Uterus (tissue), 3 donors: ENCODE measurements at regions not wholly inside any gene's neighbourhood (a gene's known extent, or its start where the extent isn't known, plus 50 kb on each side); places are given as distances from the start of the nearest gene placed in this dataset.

ENCODE experiments used
- DNase-seq, 2 donors: peaks; one replicate each; pipeline ENCODE4 v3.0.0-alpha.2; 2019 to 2020
- H3K27ac ChIP-seq, 2 donors: fragments of 200-600 bp; sonication (generic); 1 replicate in 1 of 2; 2 replicates in 1 of 2; pipeline ENCODE4 v1.5.1; 2016 to 2018
- H3K27me3 ChIP-seq, 2 donors: fragments of 200-600 bp; sonication (generic); one replicate each; pipeline ENCODE4 v1.5.1; 2018 to 2019; ENCODE audit warnings: control low read depth in 1 of 2
- H3K36me3 ChIP-seq, 2 donors: fragments of 200-600 bp; sonication (generic); one replicate each; pipeline ENCODE4 v1.5.1; 2019; ENCODE audit warnings: control low read depth in 1 of 2
- H3K4me1 ChIP-seq, 2 donors: fragments of 200-600 bp; sonication (generic); one replicate each; pipeline ENCODE4 v1.5.1; 2018 to 2019; ENCODE audit warnings: control low read depth in 1 of 2
- H3K4me3 ChIP-seq, 2 donors: fragments of 200-600 bp; sonication (generic); 1 replicate in 1 of 2; 2 replicates in 1 of 2; pipeline ENCODE4 v1.5.1; 2018 to 2019; ENCODE audit warnings: mild to moderate bottlenecking in 1 of 2
- H3K9me3 ChIP-seq, 2 donors: fragments of 200-600 bp; sonication (generic); one replicate each; pipeline ENCODE4 v1.5.1; 2019; ENCODE audit warnings: control low read depth in 1 of 2
- POLR2A ChIP-seq, 2 donors: fragments of 450-650 bp; IDR thresholded peaks; one replicate each; pipeline ENCODE4 v1.6.1; 2016; ENCODE audit warnings: antibody characterized with exemption in 2 of 2, mild to moderate bottlenecking in 1 of 2, moderate library complexity in 1 of 2
- intact Hi-C: fragments of 100-400 bp; cut with DNase I; formaldehyde crosslinking; loops from one replicate; pipeline ENCODE4 v1.15.1; 2023; ENCODE audit warnings: low total_unique reads
- TF ChIP-seq, protein P1 (sequence below), 4 experiments: fragments of 200-600 bp in 2 of 4; fragments of 450-650 bp in 2 of 4; sonication (generic) in 2 of 4; IDR thresholded peaks; one replicate each; pipeline ENCODE4 v1.5.1; 2016 to 2019; ENCODE audit warnings: antibody characterized with exemption in 4 of 4, mild to moderate bottlenecking in 2 of 4, moderate library complexity in 1 of 4
- donor health status: DM: yes; HTN: yes; CAD: no.

DNA sequence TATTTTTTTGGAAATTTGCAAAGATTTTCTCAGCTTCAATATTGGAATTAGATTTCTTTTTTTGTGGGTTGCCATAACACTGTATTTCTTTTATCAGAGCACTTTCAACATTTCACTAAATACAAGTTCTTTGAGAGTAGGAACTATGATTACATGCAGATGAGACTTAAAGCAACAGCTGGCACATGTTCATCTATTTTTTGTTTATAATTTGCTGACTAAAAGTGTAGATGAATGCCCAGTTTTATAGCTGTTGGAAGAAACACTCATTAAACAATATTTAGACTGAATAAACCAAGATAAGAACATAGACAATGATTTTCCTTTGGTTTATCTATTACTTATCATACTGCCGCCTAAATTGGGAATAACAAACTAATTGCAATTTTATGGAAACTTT lies 803.0 kb upstream of the KLHL1 start:
- intact Hi-C loops = no loop called here
- Histone ChIP-seq H3K27me3 (no peaks in the 10 kb centered on the region), H3K9me3 (no peaks in the 10 kb centered on the region), H3K4me1 (no peaks in the 10 kb centered on the region), H3K27ac (no peak overlapping the region), H3K4me3 (no peak overlapping the region), H3K36me3 (no peaks in the 10 kb centered on the region)
- no peak for DNase-seq
- no peak for TF ChIP-seq POLR2A (IDR thresholded peaks at IDR 0.05)
- TF ChIP-seq, protein P1, sequence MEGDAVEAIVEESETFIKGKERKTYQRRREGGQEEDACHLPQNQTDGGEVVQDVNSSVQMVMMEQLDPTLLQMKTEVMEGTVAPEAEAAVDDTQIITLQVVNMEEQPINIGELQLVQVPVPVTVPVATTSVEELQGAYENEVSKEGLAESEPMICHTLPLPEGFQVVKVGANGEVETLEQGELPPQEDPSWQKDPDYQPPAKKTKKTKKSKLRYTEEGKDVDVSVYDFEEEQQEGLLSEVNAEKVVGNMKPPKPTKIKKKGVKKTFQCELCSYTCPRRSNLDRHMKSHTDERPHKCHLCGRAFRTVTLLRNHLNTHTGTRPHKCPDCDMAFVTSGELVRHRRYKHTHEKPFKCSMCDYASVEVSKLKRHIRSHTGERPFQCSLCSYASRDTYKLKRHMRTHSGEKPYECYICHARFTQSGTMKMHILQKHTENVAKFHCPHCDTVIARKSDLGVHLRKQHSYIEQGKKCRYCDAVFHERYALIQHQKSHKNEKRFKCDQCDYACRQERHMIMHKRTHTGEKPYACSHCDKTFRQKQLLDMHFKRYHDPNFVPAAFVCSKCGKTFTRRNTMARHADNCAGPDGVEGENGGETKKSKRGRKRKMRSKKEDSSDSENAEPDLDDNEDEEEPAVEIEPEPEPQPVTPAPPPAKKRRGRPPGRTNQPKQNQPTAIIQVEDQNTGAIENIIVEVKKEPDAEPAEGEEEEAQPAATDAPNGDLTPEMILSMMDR (IDR thresholded peaks at IDR 0.05) = no peak

DNA sequence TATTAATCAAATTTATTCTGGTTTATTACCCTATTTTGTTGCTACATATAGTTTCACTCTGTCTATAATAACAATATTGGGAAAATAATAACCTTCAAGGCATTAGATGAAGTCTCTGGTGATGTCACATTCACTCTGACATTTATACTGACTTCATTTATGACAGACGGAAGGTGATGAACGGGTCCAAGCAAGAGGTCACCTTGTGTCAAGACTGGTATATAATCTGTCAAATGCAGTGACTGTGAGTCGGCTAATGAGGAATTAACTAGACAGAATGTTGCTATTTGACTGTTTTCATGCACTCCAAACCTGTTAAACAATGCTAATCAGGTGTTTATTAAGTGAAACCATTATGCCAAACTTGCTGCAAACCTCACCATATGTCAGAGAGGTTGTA lies 800.5 kb upstream of the KLHL1 start:
- intact Hi-C loops = no loop called here
- no peak for TF ChIP-seq POLR2A (IDR thresholded peaks at IDR 0.05)
- TF ChIP-seq, protein P1 (IDR thresholded peaks at IDR 0.05) = no peak
- DNase-seq = no peak
- Histone ChIP-seq H3K9me3 (no peaks in the 10 kb centered on the region), H3K27me3 (no peaks in the 10 kb centered on the region), H3K36me3 (no peaks in the 10 kb centered on the region), H3K4me3 (no peak overlapping the region), H3K4me1 (no peaks in the 10 kb centered on the region), H3K27ac (no peak overlapping the region)

GRCh38 chr13:70905035-70905434 lies 796.8 kb upstream of the KLHL1 start:
- no peak for DNase-seq
- H3K9me3 ChIP-seq = no peaks in the 10 kb centered on the region
- no peaks in the 10 kb centered on the region for H3K36me3 ChIP-seq
- no peak overlapping the region for H3K27ac ChIP-seq
- H3K4me1 ChIP-seq = no peaks in the 10 kb centered on the region
- H3K27me3 ChIP-seq = no peaks in the 10 kb centered on the region
- no peak overlapping the region for H3K4me3 ChIP-seq
- TF ChIP-seq, protein P1 (IDR thresholded peaks at IDR 0.05) = no peak
- no peak for TF ChIP-seq POLR2A (IDR thresholded peaks at IDR 0.05)
- intact Hi-C loops = no loop called here

GRCh38 chr13:70896136-70896535 lies 787.9 kb upstream of the KLHL1 start:
- Histone ChIP-seq H3K36me3 (no peaks in the 10 kb centered on the region), H3K9me3 (no peaks in the 10 kb centered on the region), H3K27ac (no peak overlapping the region), H3K4me3 (no peak overlapping the region), H3K4me1 (no peaks in the 10 kb centered on the region), H3K27me3 (no peaks in the 10 kb centered on the region)
- no peak for TF ChIP-seq POLR2A (IDR thresholded peaks at IDR 0.05)
- TF ChIP-seq, protein P1 (IDR thresholded peaks at IDR 0.05) = no peak
- intact Hi-C loops = no loop called here
- DNase-seq = no peak

DNA sequence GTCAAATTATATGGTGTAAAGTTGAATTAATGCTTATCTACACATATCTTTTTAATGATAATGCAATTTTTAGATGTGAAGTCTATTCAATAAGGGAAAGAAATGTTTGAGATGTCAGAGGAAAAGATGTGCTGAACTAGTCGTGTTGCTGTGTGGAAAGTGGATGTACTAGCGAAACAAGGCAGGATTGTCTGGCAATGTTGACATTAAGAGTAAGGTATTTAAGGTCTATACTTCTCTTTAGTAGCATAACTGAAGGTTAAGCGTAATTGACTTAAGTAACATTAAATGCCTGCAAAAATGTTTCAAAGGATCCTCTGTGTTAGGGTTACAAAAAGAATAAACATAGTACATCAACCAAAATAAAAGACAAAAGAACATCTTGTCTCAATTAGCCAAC lies 787.3 kb upstream of the KLHL1 start:
- DNase-seq = no peak
- H3K27ac ChIP-seq = no peak overlapping the region
- no peak for TF ChIP-seq POLR2A (IDR thresholded peaks at IDR 0.05)
- TF ChIP-seq, protein P1 (IDR thresholded peaks at IDR 0.05) = no peak
- no peak overlapping the region for H3K4me3 ChIP-seq
- no peaks in the 10 kb centered on the region for H3K9me3 ChIP-seq
- no peaks in the 10 kb centered on the region for H3K4me1 ChIP-seq
- H3K27me3 ChIP-seq = no peaks in the 10 kb centered on the region
- no peaks in the 10 kb centered on the region for H3K36me3 ChIP-seq
- intact Hi-C loops = no loop called here
